Upper lobe of left lung (tissue), 6 donors: ENCODE measurements at regions not wholly inside any gene's neighbourhood (a gene's known extent, or its start where the extent isn't known, plus 50 kb on each side); places are given as distances from the start of the nearest gene placed in this dataset.

Experiments used
- ATAC-seq, 2 donors: fragments of 200-7000 bp; cut with Tn5 transposase; one replicate each; pipeline ENCODE4 v1.9.1; 2022; ENCODE audit warnings: mild to moderate bottlenecking in 2 of 2, moderate library complexity in 2 of 2; ENCODE audit not compliant: low FRiP score in 2 of 2
- DNase-seq, 2 donors: peaks; one replicate each; pipeline ENCODE4 v3.0.0-alpha.2; 2019 to 2020
- H3K27ac ChIP-seq, 4 donors: fragments of 200-600 bp; sonication (generic); one replicate each; pipeline ENCODE4 v1.5.1; 2016 to 2019
- H3K27me3 ChIP-seq, 4 donors: fragments of 200-600 bp; sonication (generic); one replicate each; pipeline ENCODE4 v1.5.1; 2017 to 2019
- H3K36me3 ChIP-seq, 4 donors: fragments of 200-600 bp; sonication (generic); one replicate each; pipeline ENCODE4 v1.5.1; 2016 to 2019
- H3K4me1 ChIP-seq, 4 donors: fragments of 200-600 bp; sonication (generic); one replicate each; pipeline ENCODE4 v1.5.1; 2018 to 2019
- H3K4me3 ChIP-seq, 4 donors: fragments of 200-600 bp; sonication (generic); one replicate each; pipeline ENCODE4 v1.5.1; 2017 to 2019; ENCODE audit warnings: mild to moderate bottlenecking in 2 of 4, moderate library complexity in 1 of 4
- H3K9me3 ChIP-seq, 4 donors: fragments of 200-600 bp; sonication (generic); one replicate each; pipeline ENCODE4 v1.5.1; 2018 to 2019
- CTCF ChIP-seq, 6 experiments: fragments of 450-650 bp in 4 of 6; fragments of 200-600 bp in 2 of 6; sonication (generic) in 2 of 6; IDR thresholded peaks; one replicate each; pipeline ENCODE4 v1.5.1; 2016 to 2019; ENCODE audit warnings: antibody characterized with exemption in 6 of 6
- EP300 ChIP-seq, 4 donors: sonication (generic); formaldehyde crosslinking; IDR thresholded peaks; one replicate each; pipeline ENCODE4 v1.5.1; 2017; ENCODE audit warnings: antibody characterized with exemption in 4 of 4, control low read depth in 2 of 4
- POLR2A ChIP-seq, 4 donors: fragments of 450-650 bp; IDR thresholded peaks; one replicate each; pipeline ENCODE4 v1.5.1; 2016 to 2017; ENCODE audit warnings: antibody characterized with exemption in 4 of 4, mild to moderate bottlenecking in 2 of 4
- POLR2AphosphoS5 ChIP-seq, 2 donors: sonication (generic); formaldehyde crosslinking; IDR thresholded peaks; one replicate each; pipeline ENCODE4 v1.5.1; 2017; ENCODE audit warnings: antibody characterized with exemption in 2 of 2
- WGBS, 2 donors: methylation state at CpG; one replicate each; pipeline ENCODE4 v1.1.5; 2017 to 2018; 5-methylcytosine and 5-hydroxymethylcytosine counted together
- donor health status: DM: no; HTN: no; CAD: no; lungs with moderate emphysema.
- donor health status: DM: no; HTN: yes; CAD: no; lungs with severe emphysema.

- DNase-seq, result no peak
- WGBS, 2 donors, result 87 to 89% methylated on average over 7 of the region's 7 CpGs
- ATAC-seq, result no peak
- Histone ChIP-seq H3K36me3 (no peaks in the 10 kb centered on the region), H3K27ac (no peak overlapping the region), H3K27me3 (no peaks in the 10 kb centered on the region), H3K4me1 (peaks cover 0 to 5% (median 0%) of the 10 kb centered on the region in 4 donors), H3K4me3 (no peak overlapping the region), H3K9me3 (no peaks in the 10 kb centered on the region)
- TF ChIP-seq CTCF (IDR thresholded peaks at IDR 0.05), result no peak
Observed at GRCh38 chr13:99903140-99903539, 68.4 kb downstream of the ZIC5 start.

GRCh38 chr13:99902657-99903056 lies 68.9 kb downstream of the ZIC5 start:
- Histone ChIP-seq H3K9me3 (no peaks in the 10 kb centered on the region), H3K4me3 (no peak overlapping the region), H3K27me3 (no peaks in the 10 kb centered on the region), H3K36me3 (no peaks in the 10 kb centered on the region), H3K4me1 (peaks cover 0 to under 1% (median 0%) of the 10 kb centered on the region in 4 donors), H3K27ac (no peak overlapping the region)
- 72 to 91% methylated on average over 4 of the region's 4 CpGs for whole genome bisulfite sequencing, 2 donors
- DNase-seq, result no peak
- no peak for ATAC-seq
- TF ChIP-seq EP300 (IDR thresholded peaks at IDR 0.05), result no peak
- TF ChIP-seq POLR2AphosphoS5 (IDR thresholded peaks at IDR 0.05), result no peak
- no peak for TF ChIP-seq POLR2A (IDR thresholded peaks at IDR 0.05)
- no peak for TF ChIP-seq CTCF (IDR thresholded peaks at IDR 0.05)

- H3K27me3 ChIP-seq, result peaks cover 0 to 10% (median 4%) of the 10 kb centered on the region in 4 donors
- 93 to 95% methylated on average over 8 of the region's 8 CpGs for WGBS, 2 donors
- H3K36me3 ChIP-seq, result no peaks in the 10 kb centered on the region
- H3K9me3 ChIP-seq, result no peaks in the 10 kb centered on the region
- H3K4me3 ChIP-seq, result no peak overlapping the region
- H3K4me1 ChIP-seq, result peaks cover 0 to 5% (median under 1%) of the 10 kb centered on the region in 4 donors
- H3K27ac ChIP-seq, result no peak overlapping the region
- TF ChIP-seq EP300 (IDR thresholded peaks at IDR 0.05) (no peak), CTCF (IDR thresholded peaks at IDR 0.05) (no peak), POLR2A (IDR thresholded peaks at IDR 0.05) (no peak), POLR2AphosphoS5 (IDR thresholded peaks at IDR 0.05) (no peak)
- DNase-seq, result no peak
- no peak for ATAC-seq
Observed at GRCh38 chr13:99900960-99901359, 70.6 kb downstream of the ZIC5 start.

- 77 to 86% methylated on average over 7 of the region's 7 CpGs for WGBS, 2 donors
- DNase-seq, result no peak
Observed at GRCh38 chr13:99898421-99898820, 73.1 kb downstream of the ZIC5 start.

More at GRCh38 chr13:99898421-99898820, 73.1 kb downstream of the ZIC5 start:
- Histone ChIP-seq H3K36me3 (no peaks in the 10 kb centered on the region), H3K27ac (no peak overlapping the region), H3K4me3 (no peak overlapping the region), H3K9me3 (no peaks in the 10 kb centered on the region), H3K27me3 (peaks cover 0 to 24% (median 8%) of the 10 kb centered on the region in 4 donors), H3K4me1 (peaks cover 5 to 18% (median 11%) of the 10 kb centered on the region in 4 donors)
- TF ChIP-seq EP300 (IDR thresholded peaks at IDR 0.05) (no peak), CTCF (IDR thresholded peaks at IDR 0.05) (no peak), POLR2A (IDR thresholded peaks at IDR 0.05) (no peak), POLR2AphosphoS5 (IDR thresholded peaks at IDR 0.05) (no peak)
- no peak for ATAC-seq
